HepG2 (cell line): ENCODE measurements at regions not wholly inside any gene's neighbourhood (a gene's known extent, or its start where the extent isn't known, plus 50 kb on each side); places are given as distances from the start of the nearest gene placed in this dataset.

Experiments
- ATAC-seq: fragments of 200-7000 bp; cut with Tn5 transposase; 3 replicates; pipeline ENCODE4 v1.9.1; 2020; ENCODE audit warnings: mild to moderate bottlenecking, moderate library complexity
- BruUV-seq: library from RNA; stranded (reverse); fragments of 400-500 nt; replicated peaks from 2 replicates; lab custom pipeline; 2021; lab: Mats Ljungman, UMichigan
- CTCF ChIA-PET: fragments of 300-600 bp; formaldehyde crosslinking; extraction: SDS; loops from one replicate; lab custom pipeline; 2021; ENCODE audit warnings: low total read pairs, inconsistent platforms, low intra/inter-chr PET ratio; lab: Yijun Ruan, JAX
- POLR2A ChIA-PET: fragments of 350-600 bp; sonication (Branson Sonifier 250); formaldehyde crosslinking; loops from one replicate; lab custom pipeline; 2020; ENCODE audit warnings: antibody characterized with exemption, inconsistent platforms; lab: Yijun Ruan, JAX
- DNase-seq: peaks from one replicate; pipeline ENCODE4 v3.0.0-alpha.2; 2015; ENCODE audit warnings: low spot score
- FAIRE-seq: peaks from 3 replicates; lab custom pipeline; 2011; peaks lifted over from hg19 to GRCh38; lab: Jason Lieb, UNC
- H2AFZ ChIP-seq: one replicate; pipeline ENCODE4 v1.6.1; 2011; ENCODE audit warnings: low read length, inconsistent platforms
- H3K27ac ChIP-seq: fragments of 300-600 bp; 3 replicates; pipeline ENCODE4 v1.8.0; 2011; ENCODE audit warnings: mixed run types, mild to moderate bottlenecking, mixed read lengths, low read length, inconsistent platforms; ENCODE audit not compliant: insufficient read depth; ENCODE audit errors: extremely low read length
- H3K27me3 ChIP-seq, 2 experiments: fragments of 200-600 bp in 1 of 2; 2 replicates in 1 of 2; 3 replicates in 1 of 2; pipeline versions ENCODE4 v1.6.0 to v1.8.0; 2011; ENCODE audit warnings: low read length in 2 of 2, mild to moderate bottlenecking in 2 of 2, moderate library complexity in 2 of 2, inconsistent platforms in 1 of 2; ENCODE audit not compliant: insufficient read depth in 2 of 2, control insufficient read depth in 1 of 2
- H3K36me3 ChIP-seq, 2 experiments: fragments of 200-600 bp in 1 of 2; replicated peaks in 1 of 2; 2 replicates in 1 of 2; 3 replicates in 1 of 2; pipeline versions ENCODE4 v1.5.1 to v1.8.0; 2011; ENCODE audit warnings: low read length in 2 of 2, inconsistent platforms in 1 of 2; ENCODE audit not compliant: insufficient read depth in 2 of 2, control insufficient read depth in 1 of 2
- H3K4me1 ChIP-seq: 2 replicates; pipeline ENCODE4 v1.5.1; 2012; ENCODE audit warnings: low read length, inconsistent platforms; ENCODE audit not compliant: insufficient read depth
- H3K4me2 ChIP-seq: 2 replicates; pipeline ENCODE4 v1.6.0; 2011; ENCODE audit warnings: low read depth, low read length, inconsistent platforms
- H3K4me3 ChIP-seq, 3 experiments: fragments of 200-600 bp in 1 of 3; sonication (generic), shearing (Covaris generic) in 1 of 3; replicated peaks in 1 of 3; 2 replicates each; pipeline ENCODE4 v1.5.1; 2011 to 2016; ENCODE audit warnings: low read length in 3 of 3, inconsistent platforms in 2 of 3, low read depth in 2 of 3, mild to moderate bottlenecking in 2 of 3, control low read depth in 1 of 3, mixed read lengths in 1 of 3; ENCODE audit not compliant: insufficient read depth in 1 of 3
- H3K79me2 ChIP-seq: one replicate; pipeline ENCODE4 v1.6.1; 2011; ENCODE audit warnings: low read length, inconsistent platforms; ENCODE audit not compliant: insufficient read depth
- H3K9ac ChIP-seq: 2 replicates; pipeline ENCODE4 v1.6.0; 2011; ENCODE audit warnings: mild to moderate bottlenecking, low read depth, low read length, inconsistent platforms; ENCODE audit not compliant: insufficient read depth
- H3K9me3 ChIP-seq: 2 replicates; pipeline ENCODE4 v1.5.1; 2012; ENCODE audit warnings: mild to moderate bottlenecking, low read length
- H4K20me1 ChIP-seq: 2 replicates; pipeline ENCODE4 v1.6.0; 2011; ENCODE audit warnings: inconsistent platforms, mild to moderate bottlenecking, low read length, moderate library complexity; ENCODE audit not compliant: insufficient read depth
- KAT8 ChIP-seq: IDR thresholded peaks from 2 replicates; pipeline ENCODE4 v1.6.1; 2016; ENCODE audit warnings: missing genetic modification reagents, missing compliant biosample characterization
- KDM1A ChIP-seq: IDR thresholded peaks from 2 replicates; pipeline ENCODE4 v1.6.1; 2016; ENCODE audit warnings: missing compliant biosample characterization
- PITX1 ChIP-seq: sonication (generic); formaldehyde crosslinking; IDR thresholded peaks from 2 replicates; pipeline ENCODE4 v1.5.1; 2020; ENCODE audit warnings: mild to moderate bottlenecking, missing genetic modification reagents
- PRMT3 ChIP-seq: sonication (generic); formaldehyde crosslinking; IDR thresholded peaks from 2 replicates; pipeline ENCODE4 v1.8.1; 2022; ENCODE audit warnings: low read depth, mild to moderate bottlenecking, moderate library complexity, missing genetic modification reagents, borderline replicate concordance
- SRSF4 ChIP-seq: fragments of 200-400 bp; formaldehyde crosslinking; IDR thresholded peaks from one replicate; pipeline ENCODE4 v1.6.1; 2018; ENCODE audit warnings: mild to moderate bottlenecking, low read depth, low read length, moderate library complexity; ENCODE audit not compliant: poor library complexity, severe bottlenecking
- TARDBP ChIP-seq: sonication (generic); formaldehyde crosslinking; IDR thresholded peaks from 2 replicates; pipeline ENCODE4 v1.8.0; 2022; ENCODE audit warnings: mild to moderate bottlenecking, missing genetic modification reagents
- TGIF2 ChIP-seq: IDR thresholded peaks from 2 replicates; pipeline ENCODE4 v1.6.1; 2016; ENCODE audit warnings: control low read depth, missing compliant biosample characterization
- ZNF264 ChIP-seq: sonication (generic); formaldehyde crosslinking; IDR thresholded peaks from 2 replicates; pipeline ENCODE4 v1.4.0; 2020; ENCODE audit warnings: missing genetic modification reagents
- ZNF282 ChIP-seq: fragments of 450-650 bp; IDR thresholded peaks from 2 replicates; pipeline ENCODE4 v1.6.1; 2018; ENCODE audit not compliant: partially characterized antibody
- ZNF577 ChIP-seq: sonication (generic); formaldehyde crosslinking; IDR thresholded peaks from 2 replicates; pipeline ENCODE4 v1.4.0; 2020; ENCODE audit warnings: mild to moderate bottlenecking, low read depth, missing genetic modification reagents, borderline replicate concordance
- ZNF7 ChIP-seq: IDR thresholded peaks from 2 replicates; pipeline ENCODE4 v1.6.1; 2016; ENCODE audit warnings: missing biosample characterization, missing genetic modification reagents
- ZSCAN20 ChIP-seq: sonication (generic); formaldehyde crosslinking; IDR thresholded peaks from 2 replicates; pipeline ENCODE4 v1.4.0; 2020; ENCODE audit warnings: missing genetic modification reagents, mild to moderate bottlenecking, borderline replicate concordance
- WGBS: methylation state at CpG from one replicate; pipeline ENCODE4 v1.1.6; 2017; ENCODE audit warnings: low lambda C conversion rate; 5-methylcytosine and 5-hydroxymethylcytosine counted together
- in situ Hi-C: cut with HindIII; loops from 2 replicates; pipeline ENCODE4 v1.10.0; 2017; ENCODE audit warnings: low pct_unique_long_range_greater_than_20kb; ENCODE audit not compliant: extremely low pct_ligation_motif_present
- intact Hi-C: fragments of 100-400 bp; cut with micrococcal nuclease; formaldehyde crosslinking; loops from one replicate; pipeline ENCODE4 v1.10.0; 2022; ENCODE audit not compliant: unreplicated experiment

DNA sequence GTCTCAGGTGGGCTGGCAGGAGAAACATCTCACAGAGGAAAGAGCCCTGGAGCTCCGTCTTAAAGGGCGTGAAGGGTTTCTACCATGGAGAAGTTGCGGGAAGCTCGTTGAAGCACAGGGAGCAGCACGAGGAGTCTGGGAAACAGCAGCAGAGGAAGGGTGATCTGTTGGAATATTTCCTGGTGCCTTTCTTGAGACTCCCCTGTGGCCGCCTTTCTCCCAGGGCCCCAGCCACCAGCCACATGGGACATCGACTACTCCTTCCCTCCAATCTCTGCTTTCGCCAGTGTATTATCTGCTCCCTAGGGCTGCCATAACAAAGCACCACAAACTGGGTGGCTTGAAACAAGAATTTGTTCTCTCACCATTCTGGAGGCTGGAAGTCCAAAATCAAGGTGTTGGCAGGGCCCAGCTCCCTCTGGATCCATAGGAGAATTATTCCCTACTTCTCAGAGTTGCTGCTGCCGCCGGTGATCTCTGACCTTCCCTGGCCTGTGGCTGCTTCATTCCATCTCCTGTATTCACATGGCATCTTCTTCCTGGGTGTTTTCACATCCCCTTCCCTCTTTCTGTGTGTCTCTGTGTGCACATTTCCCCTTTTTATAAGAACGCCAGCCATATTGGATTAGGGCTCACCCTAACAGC, 152.8 kb upstream of the GSC start (continued):
- TF ChIP-seq KAT8 (no peak), KDM1A (CRISPR knock-in tag) (no peak), SRSF4 (no peak)

DNA sequence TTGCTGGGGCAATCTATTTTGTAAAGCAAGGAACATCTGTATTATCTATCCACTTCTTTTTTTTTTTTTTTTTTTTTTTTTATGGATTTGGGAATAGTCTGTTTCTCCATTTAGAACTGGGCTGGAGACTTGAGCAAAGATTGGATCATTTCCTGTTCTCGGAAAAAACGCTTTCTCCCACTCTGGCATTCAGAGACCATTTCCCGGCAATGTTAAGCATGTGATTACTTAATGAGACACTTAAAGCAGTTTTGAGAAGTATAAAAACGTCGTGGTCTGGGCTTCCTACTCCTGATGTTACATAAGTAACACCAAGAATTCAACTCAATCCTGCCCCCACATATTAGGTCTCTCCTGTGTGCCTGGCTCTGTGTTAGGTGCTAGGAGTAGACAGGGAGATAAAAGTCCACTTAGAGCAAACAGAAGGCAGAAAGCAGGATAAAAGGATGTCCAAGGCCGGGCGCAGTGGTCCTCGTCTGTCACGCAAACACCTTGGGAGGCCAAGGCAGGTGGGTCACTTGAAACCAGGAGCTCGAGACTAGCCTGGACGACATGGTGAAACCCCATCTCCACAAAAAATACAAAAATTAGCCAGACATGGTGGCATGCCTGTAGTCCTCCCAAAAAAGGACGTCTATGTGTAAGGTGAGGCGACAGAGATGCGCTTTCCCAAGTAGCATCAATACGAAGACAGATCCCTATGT, 152.1 kb upstream of the GSC start:
- CTCF ChIA-PET: no interaction called here

More for the DNA sequence above, 152.1 kb upstream of the GSC start:
- in situ Hi-C loops (no loop called here), intact Hi-C loops (no loop called here)
- 23% methylated on average over 15 of the region's 15 CpGs for WGBS
- H3K27ac ChIP-seq: no peak overlapping the region
- FAIRE-seq: no peak
- peaks cover 0 to 11% of the 10 kb centered on the region in 2 experiments; a peak in 1 of 5 replicates for H3K27me3 ChIP-seq
- TF ChIP-seq PITX1 (CRISPR knock-in tag) (no peak), ZNF282 (no peak), PRMT3 (CRISPR knock-in tag) (no peak), ZNF7 (CRISPR knock-in tag) (no peak), ZSCAN20 (CRISPR knock-in tag) (no peak), TGIF2 (no peak), ZNF577 (no peak), ZNF264 (no peak), TARDBP (CRISPR knock-in tag) (no peak)
- POLR2A ChIA-PET: no interaction called here
- BruUV-seq: no TSS peak
- no peak overlapping the region for H3K9ac ChIP-seq
- no peak overlapping the region for H3K4me3 ChIP-seq
- no peaks in the 10 kb centered on the region for H3K36me3 ChIP-seq
- no peak overlapping the region for H2AFZ ChIP-seq
- no peak for DNase-seq
- H3K9me3 ChIP-seq: no peaks in the 10 kb centered on the region
- no peak for ATAC-seq
- H4K20me1 ChIP-seq: no peaks in the 10 kb centered on the region
- no peak overlapping the region for H3K4me2 ChIP-seq
- H3K79me2 ChIP-seq: no peaks in the 10 kb centered on the region
- H3K4me1 ChIP-seq: no peaks in the 10 kb centered on the region
